ENCODE measurements at regions not wholly inside any gene's neighbourhood (a gene's known extent, or its start where the extent isn't known, plus 50 kb on each side); places are given as distances from the start of the nearest gene placed in this dataset.
A peak's percentile ranks its signal among the peaks of the same experiment; 100 is the strongest.

DNA sequence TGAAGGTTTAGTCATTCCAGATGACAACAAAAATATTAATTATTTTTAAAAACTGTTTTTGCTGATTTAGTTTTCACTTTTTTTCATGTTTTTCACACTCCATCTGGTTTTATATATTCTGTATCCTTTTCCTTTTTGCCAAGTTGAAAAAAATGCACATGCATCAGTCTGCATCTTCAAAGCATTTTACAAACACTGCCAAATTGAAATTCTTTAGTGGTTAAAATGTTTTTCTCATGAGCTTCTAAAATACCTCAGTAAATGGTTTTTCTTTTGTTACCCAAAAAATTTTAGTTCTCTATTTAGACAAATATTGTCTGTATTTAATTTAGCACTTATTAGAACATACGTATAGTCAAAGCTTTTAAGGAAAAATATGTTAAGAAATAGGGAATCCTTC, 386.9 kb upstream of the HSF2 start:
- ChIA-PET CTCF (no interaction called here), POLR2A (no interaction called here)
- TF ChIP-seq, protein P1, sequence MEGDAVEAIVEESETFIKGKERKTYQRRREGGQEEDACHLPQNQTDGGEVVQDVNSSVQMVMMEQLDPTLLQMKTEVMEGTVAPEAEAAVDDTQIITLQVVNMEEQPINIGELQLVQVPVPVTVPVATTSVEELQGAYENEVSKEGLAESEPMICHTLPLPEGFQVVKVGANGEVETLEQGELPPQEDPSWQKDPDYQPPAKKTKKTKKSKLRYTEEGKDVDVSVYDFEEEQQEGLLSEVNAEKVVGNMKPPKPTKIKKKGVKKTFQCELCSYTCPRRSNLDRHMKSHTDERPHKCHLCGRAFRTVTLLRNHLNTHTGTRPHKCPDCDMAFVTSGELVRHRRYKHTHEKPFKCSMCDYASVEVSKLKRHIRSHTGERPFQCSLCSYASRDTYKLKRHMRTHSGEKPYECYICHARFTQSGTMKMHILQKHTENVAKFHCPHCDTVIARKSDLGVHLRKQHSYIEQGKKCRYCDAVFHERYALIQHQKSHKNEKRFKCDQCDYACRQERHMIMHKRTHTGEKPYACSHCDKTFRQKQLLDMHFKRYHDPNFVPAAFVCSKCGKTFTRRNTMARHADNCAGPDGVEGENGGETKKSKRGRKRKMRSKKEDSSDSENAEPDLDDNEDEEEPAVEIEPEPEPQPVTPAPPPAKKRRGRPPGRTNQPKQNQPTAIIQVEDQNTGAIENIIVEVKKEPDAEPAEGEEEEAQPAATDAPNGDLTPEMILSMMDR (IDR thresholded peaks at IDR 0.05; ENCODE audit: control extremely low read depth, extremely low read depth, low read depth, missing control alignments), result no peak
- DNase-seq (ENCODE audit: extremely low spot score), result no peak

DNA sequence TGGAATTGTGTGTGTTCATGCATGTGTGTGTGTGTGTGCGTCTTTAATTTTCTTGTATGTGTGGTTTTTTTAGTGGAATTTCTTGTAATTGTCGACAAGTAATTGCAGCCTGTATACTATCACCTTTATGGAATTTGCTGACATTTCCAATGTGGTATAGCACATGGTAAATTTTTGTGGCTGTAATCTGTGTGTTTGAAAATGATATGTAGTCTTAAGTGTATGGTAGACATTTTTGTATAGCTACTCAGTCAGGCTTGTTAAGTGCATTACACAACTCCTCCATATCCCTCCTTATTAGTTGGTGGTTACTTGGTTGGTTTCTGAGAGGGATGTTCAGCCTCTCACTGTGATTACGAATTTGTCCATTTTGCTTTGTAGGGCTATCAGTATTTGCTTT, 384.5 kb upstream of the HSF2 start:
- ChIA-PET POLR2A (no interaction called here), CTCF (no interaction called here)
- DNase-seq (ENCODE audit: extremely low spot score), result no peak
- TF ChIP-seq, protein P1 (IDR thresholded peaks at IDR 0.05; ENCODE audit: control extremely low read depth, extremely low read depth, low read depth, missing control alignments), result no peak

DNA sequence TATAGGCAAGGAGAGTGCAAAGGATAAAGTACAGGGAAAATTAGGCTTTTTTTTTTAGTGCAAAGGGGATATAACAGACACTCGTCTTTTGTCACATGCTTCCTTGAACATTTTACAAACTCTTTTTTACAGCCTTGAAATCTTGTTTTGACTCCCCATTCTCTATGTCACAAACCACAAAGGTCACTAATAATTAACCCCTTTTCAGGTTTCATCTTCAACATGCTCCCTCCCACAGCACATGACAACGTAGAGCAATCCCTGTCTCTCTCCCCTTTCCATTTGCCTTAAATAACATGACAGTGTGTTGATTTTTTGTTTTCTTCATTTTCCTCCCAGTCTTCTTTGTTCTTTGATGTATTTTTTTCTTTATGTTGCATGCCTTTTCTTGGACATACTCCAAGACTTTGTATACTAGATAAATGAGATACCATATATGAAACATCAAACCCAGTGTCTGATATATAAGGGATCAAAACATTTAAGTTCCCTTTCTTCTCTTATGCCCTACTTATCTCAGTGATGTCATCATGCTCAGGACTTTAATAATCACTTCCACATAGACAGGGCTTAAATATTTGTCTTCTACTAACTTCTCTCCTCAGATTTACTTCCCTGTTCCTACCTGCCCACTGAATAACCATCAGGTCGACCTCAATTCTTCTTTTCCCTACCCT, 378.7 kb upstream of the HSF2 start:
- ChIA-PET CTCF (no interaction called here), POLR2A (no interaction called here)
- peak; percentile 15 for DNase-seq (ENCODE audit: extremely low spot score)
- TF ChIP-seq, protein P1 (IDR thresholded peaks at IDR 0.05; ENCODE audit: control extremely low read depth, extremely low read depth, low read depth, missing control alignments), result no peak

DNA sequence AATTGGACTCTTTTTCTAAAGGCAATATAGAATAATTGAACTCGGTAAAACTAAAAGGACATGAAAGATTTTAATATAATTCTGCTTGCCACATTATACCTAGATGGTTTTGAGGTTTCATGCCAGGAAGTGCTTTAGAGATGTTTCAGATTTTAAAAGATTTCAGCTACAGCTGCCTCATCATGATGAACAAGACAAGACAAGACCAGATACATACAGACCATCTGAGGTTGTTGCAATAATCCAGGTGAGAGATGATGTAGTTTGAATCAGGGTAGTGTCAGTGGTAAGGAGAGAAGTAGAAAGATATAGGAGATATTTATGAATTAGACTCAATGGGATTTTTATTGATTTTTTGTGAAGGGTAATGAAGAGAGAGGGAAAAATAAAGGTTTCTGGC, 374.3 kb upstream of the HSF2 start:
- TF ChIP-seq, protein P1 (IDR thresholded peaks at IDR 0.05; ENCODE audit: control extremely low read depth, extremely low read depth, low read depth, missing control alignments), result no peak
- no peak for DNase-seq (ENCODE audit: extremely low spot score)
- ChIA-PET CTCF (no interaction called here), POLR2A (no interaction called here)

DNA sequence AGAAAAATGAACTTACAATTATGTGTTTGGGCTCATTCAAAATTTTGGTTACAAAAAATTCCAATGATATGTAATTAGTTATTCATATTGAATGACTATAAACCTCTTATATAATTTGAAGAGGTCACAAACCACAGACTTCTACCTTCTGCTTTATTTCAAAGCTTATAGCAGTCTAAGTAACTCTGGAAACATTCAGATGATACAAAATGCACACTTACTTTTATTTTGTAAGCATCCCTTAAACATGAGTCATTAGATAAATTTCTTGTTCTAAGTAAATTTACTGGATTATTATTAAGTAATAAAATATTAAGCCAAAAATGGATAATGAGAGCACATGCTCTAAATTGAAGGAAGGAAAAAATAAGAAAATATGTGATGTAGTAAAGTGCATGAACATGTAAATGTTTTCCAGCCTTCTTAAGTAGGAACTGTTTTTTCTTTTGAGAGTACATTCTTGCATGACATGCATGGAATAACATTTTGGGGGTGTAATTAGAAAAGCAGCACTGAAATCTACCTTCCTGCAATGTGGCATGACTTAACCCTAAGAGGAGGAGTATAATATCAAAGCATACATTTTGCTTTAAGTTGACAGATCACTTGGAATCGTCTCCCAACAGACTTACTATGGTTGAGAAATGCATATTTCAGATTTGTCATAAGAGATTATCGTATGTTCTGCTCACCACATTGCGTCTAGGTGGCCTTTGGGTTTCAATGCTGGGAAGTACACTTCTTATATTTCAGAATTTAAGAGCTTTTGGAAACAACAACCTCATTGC, 372.7 kb upstream of the HSF2 start:
- DNase-seq (ENCODE audit: extremely low spot score), result no peak
- TF ChIP-seq, protein P1 (IDR thresholded peaks at IDR 0.05; ENCODE audit: control extremely low read depth, extremely low read depth, low read depth, missing control alignments), result no peak
- CTCF ChIA-PET, result interaction anchor here (0.9 to 1.1 kb wide), 3 partner anchors 11 to 93 kb away, joined by 3 to 4 read pairs (median 3); no protein-coding TSS in a partner anchor
- POLR2A ChIA-PET, result no interaction called here

DNA sequence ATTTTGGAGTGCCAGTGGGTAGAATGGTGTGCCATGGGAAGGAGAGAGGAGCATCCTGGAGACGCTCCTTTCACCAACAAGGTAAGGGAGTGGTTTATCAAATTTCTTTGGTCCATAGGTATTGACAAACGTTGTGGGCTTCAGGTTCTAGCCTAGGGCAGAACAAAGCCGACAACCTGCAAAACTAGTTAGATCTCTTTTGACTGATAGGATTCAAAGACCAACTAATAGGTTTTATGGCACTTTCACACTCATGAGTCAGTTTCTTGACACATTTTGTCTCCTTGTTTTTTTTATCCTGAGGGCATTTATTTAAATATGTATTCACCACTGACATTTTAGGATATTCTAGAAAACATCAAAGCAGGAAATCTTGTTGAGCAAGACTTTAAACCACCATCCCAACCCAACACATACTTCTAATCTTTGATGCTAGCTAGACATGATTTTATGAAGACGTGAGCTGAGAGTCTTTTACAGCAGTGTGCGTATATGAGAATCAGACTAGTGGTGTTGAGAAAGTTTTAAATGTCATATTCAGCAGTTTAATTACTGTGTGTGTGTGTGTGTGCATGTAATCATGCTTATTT, 370.4 kb upstream of the HSF2 start:
- POLR2A ChIA-PET, result no interaction called here
- CTCF ChIA-PET, result interaction anchor here (0.7 kb wide), 1 partner anchor 24 kb away, joined by 3 read pairs; no protein-coding TSS in a partner anchor
- no peak for DNase-seq (ENCODE audit: extremely low spot score)

More for the DNA sequence above, 370.4 kb upstream of the HSF2 start:
- TF ChIP-seq, protein P1 (IDR thresholded peaks at IDR 0.05; ENCODE audit: control extremely low read depth, extremely low read depth, low read depth, missing control alignments), result no peak
